NCI-H82 treated with DMSO at 0.1 percent for 48 hours (cell line): ENCODE measurements at regions not wholly inside any gene's neighbourhood (a gene's known extent, or its start where the extent isn't known, plus 50 kb on each side); places are given as distances from the start of the nearest gene placed in this dataset.

Experiments
- DNase-seq: peaks from one replicate; lab custom pipeline; 2025; ENCODE audit not compliant: unreplicated experiment; lab: John Stamatoyannopoulos, UW

- no peak for DNase-seq
Measured at GRCh38 chrX:40153345-40154249, 55.8 kb upstream of the BCOR start.

- DNase-seq, result no peak
Measured at GRCh38 chrX:40152741-40153344, 55.1 kb upstream of the BCOR start.

- no peak for DNase-seq
Measured at GRCh38 chrX:40152173-40152711, 54.5 kb upstream of the BCOR start.

GRCh38 chrX:40151211-40152172, 53.7 kb upstream of the BCOR start:
- no peak for DNase-seq

GRCh38 chrX:40150503-40150902, 52.7 kb upstream of the BCOR start:
- DNase-seq, result no peak

GRCh38 chrX:40149286-40150175, 51.8 kb upstream of the BCOR start:
- DNase-seq, result no peak

- DNase-seq, result no peak
Measured at GRCh38 chrX:40148385-40149285, 50.9 kb upstream of the BCOR start.

- no peak for DNase-seq
Measured at GRCh38 chrX:40147971-40148370, 50.2 kb upstream of the BCOR start.
